RWPE2 (cell line): ENCODE measurements at regions not wholly inside any gene's neighbourhood (a gene's known extent, or its start where the extent isn't known, plus 50 kb on each side); places are given as distances from the start of the nearest gene placed in this dataset.
A peak's percentile ranks its signal among the peaks of the same experiment; 100 is the strongest.
"Not testable (repeated sequence)": the region's sequence is repeated elsewhere in the genome, so short reads cannot be mapped to it uniquely, and the experiment has no call there.

Source experiments
- ATAC-seq: fragments of 200-7000 bp; cut with Tn5 transposase; 3 replicates; pipeline ENCODE4 v1.9.1; 2021; ENCODE audit warnings: low read depth
- DNase-seq: peaks from one replicate; pipeline ENCODE4 v3.0.0-alpha.2; 2020; ENCODE audit warnings: low spot score
- H3K27ac ChIP-seq: fragments of 450-650 bp; 2 replicates; pipeline ENCODE4 v1.5.1; 2017; ENCODE audit warnings: mild to moderate bottlenecking; ENCODE audit not compliant: poor library complexity, severe bottlenecking
- H3K27me3 ChIP-seq: fragments of 250-450 bp; sonication (Bioruptor Pico); 2 replicates; pipeline ENCODE4 v1.5.1; 2021; ENCODE audit warnings: mild to moderate bottlenecking, moderate library complexity; ENCODE audit not compliant: insufficient read depth, poor library complexity, severe bottlenecking
- H3K36me3 ChIP-seq: fragments of 250-450 bp; sonication (Bioruptor Pico); 2 replicates; pipeline ENCODE4 v1.5.1; 2020; ENCODE audit warnings: low read depth, mild to moderate bottlenecking, moderate library complexity
- H3K4me1 ChIP-seq: fragments of 250-450 bp; sonication (Bioruptor Pico); 2 replicates; pipeline ENCODE4 v1.5.1; 2021; ENCODE audit warnings: mild to moderate bottlenecking, moderate library complexity; ENCODE audit not compliant: insufficient read depth, poor library complexity, severe bottlenecking
- H3K4me3 ChIP-seq: fragments of 250-450 bp; sonication (Bioruptor Pico); 2 replicates; pipeline ENCODE4 v1.5.1; 2021; ENCODE audit warnings: mild to moderate bottlenecking, moderate library complexity; ENCODE audit not compliant: severe bottlenecking
- H3K9me3 ChIP-seq: fragments of 250-450 bp; sonication (Bioruptor Pico); 2 replicates; pipeline ENCODE4 v1.5.1; 2021; ENCODE audit warnings: mild to moderate bottlenecking, moderate library complexity; ENCODE audit not compliant: severe bottlenecking

GRCh38 chr10:48102410-48103146 is 103.0 kb upstream of the FAM25C start:
- H3K9me3 ChIP-seq, H3K36me3 ChIP-seq, DNase-seq, ATAC-seq, H3K27me3 ChIP-seq, H3K4me1 ChIP-seq, H3K4me3 ChIP-seq, H3K27ac ChIP-seq: not testable (repeated sequence)

- H3K27me3 ChIP-seq, H3K4me1 ChIP-seq, H3K36me3 ChIP-seq, DNase-seq, H3K4me3 ChIP-seq, H3K27ac ChIP-seq, H3K9me3 ChIP-seq: not testable (repeated sequence)
- peak; percentile 80 for ATAC-seq
These were observed 99.3 kb upstream of the FAM25C start for GRCh38 chr10:48098854-48099253.

DNA sequence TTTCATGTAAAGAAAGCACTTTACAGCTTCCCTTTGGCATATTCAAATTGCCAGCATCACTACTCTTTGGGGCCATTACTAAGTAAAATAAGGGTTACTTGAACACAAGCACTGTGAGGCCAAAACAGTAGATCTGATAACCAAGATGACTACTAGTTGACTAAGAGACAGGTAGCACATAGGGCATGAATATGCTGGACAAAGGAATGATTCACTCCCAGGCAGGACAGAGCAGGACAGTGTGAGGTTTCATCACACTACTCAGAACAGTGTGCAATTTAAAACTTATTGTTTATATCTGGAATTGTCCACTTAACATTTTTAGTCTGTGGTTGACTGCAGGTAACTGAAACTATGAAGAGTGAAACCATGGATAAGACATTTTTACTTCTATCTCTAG is 91.1 kb upstream of the FAM25C start:
- H3K4me3 ChIP-seq, result not testable (repeated sequence)

DNA sequence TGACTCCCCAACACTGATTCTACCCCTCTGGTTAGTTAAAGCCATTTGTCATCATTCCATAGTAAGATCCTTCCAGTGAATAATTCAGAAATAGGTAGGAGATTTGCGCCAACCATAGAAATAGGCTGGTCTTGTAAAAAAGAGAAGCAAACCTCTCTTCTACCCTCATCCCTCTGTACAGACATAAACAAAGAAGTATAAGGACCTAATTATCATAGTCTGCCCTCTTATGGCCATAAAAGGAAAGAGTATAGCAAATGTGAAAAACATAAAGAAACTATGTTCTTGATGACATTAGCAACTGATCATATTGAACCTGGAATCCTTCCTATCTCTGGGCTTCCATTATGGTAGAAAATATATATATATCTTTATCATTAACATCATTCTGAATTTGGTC is 88.5 kb upstream of the FAM25C start:
- ATAC-seq, H3K27ac ChIP-seq, H3K36me3 ChIP-seq, H3K9me3 ChIP-seq, DNase-seq, H3K4me3 ChIP-seq, H3K27me3 ChIP-seq, H3K4me1 ChIP-seq: not testable (repeated sequence)

More for the DNA sequence above, 91.1 kb upstream of the FAM25C start:
- H3K27ac ChIP-seq, DNase-seq, H3K36me3 ChIP-seq, H3K27me3 ChIP-seq, H3K4me1 ChIP-seq, H3K9me3 ChIP-seq: not testable (repeated sequence)
- ATAC-seq, result peak; percentile 100

DNA sequence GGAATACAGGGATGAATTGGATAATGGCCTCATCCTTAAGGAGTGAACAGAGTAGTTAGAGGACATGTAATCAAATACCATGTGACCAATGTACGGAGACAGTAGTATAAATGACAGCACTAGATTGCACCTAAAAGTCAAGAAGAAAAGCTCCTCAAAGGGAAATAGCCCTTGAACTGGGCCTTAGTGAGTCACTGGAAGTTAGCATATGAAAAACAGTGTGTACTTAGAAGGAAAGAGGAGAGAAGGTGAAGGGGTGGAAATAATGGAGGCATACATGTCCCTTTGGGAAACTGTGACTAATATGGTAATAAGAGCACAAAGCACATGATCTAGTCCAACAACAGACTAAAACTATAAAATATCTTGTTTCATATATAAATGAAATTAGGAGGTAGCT is 84.9 kb upstream of the FAM25C start:
- H3K27me3 ChIP-seq, H3K4me3 ChIP-seq, ATAC-seq, H3K36me3 ChIP-seq, DNase-seq, H3K9me3 ChIP-seq, H3K4me1 ChIP-seq, H3K27ac ChIP-seq: not testable (repeated sequence)

DNA sequence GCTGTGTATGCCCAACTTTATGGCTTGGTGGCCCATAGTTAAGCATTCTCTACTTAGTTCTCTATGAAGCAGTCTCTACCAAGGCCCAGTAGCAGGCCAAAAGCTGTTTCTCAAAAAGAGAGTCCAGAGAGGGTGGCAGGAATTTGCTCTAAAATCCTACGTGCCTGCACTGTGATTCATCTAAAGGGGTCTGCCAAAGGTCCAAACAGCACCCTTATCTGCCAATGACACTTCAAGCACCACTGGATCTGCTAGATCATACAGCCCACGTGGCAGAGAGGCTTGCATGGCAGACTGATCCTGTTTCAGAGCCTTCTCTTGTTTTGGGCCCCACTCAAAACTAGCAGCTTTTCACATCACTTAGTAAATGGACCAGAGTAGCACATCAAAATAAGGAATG is 71.6 kb upstream of the FAM25C start:
- not testable (repeated sequence) for H3K27ac ChIP-seq, ATAC-seq, DNase-seq, H3K4me3 ChIP-seq, H3K9me3 ChIP-seq, H3K27me3 ChIP-seq, H3K4me1 ChIP-seq, H3K36me3 ChIP-seq

DNA sequence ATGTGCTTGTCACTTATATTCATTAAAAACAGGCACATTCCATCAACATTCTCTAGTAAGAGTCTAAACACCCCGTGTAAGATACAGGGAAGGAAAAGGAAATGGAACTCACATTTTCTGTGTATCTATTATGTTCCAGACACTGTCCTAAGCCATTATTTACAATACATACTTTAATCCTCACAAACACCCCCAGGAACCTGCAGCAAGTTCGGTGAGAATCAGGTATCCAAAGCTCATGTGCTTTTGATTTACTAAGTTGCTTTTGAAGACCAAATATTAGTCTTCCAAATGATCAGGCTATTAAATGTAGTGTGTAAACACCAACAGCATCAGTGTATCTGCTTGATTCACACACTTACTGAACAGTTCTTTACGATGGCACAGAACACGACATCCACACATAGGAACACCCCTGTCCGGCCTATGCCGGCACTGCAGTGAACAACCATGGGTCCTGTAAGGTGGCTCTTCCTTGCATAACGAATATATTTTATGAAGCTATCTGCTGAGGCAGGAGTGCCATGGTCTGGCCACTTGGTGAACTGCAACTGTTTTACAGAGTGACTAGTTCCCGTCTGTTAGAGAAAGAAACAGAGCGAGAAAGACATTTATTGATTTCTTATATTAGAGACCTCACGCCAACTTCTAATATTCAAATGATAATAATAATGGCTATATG is 64.5 kb upstream of the FAM25C start:
- not testable (repeated sequence) for H3K4me3 ChIP-seq, H3K9me3 ChIP-seq, H3K36me3 ChIP-seq, H3K4me1 ChIP-seq, H3K27ac ChIP-seq, DNase-seq, H3K27me3 ChIP-seq
- ATAC-seq, result peak; percentile 98

DNA sequence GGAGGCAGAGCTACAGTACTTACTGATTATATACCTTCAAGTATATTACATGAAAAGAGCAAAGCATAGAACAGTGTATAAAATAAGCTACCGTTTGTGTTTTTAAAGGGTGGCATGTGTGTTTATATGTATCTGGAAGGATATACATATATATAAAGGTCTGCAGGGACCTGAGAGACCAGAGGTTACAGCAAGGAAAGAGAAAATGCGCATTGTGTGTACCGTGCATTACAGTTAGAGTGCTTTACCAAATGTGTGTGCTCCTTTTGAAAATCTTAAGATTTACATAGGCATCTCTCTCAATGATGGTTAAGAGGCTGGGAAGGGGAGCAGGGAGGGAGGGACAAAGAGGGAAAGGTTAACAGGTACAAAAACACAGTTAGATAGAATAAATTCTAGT is 55.8 kb upstream of the FAM25C start:
- DNase-seq, H3K9me3 ChIP-seq, H3K27ac ChIP-seq, H3K36me3 ChIP-seq, H3K4me1 ChIP-seq, ATAC-seq, H3K27me3 ChIP-seq, H3K4me3 ChIP-seq: not testable (repeated sequence)
